GM12878 (cell line): ENCODE measurements at regions not wholly inside any gene's neighbourhood (a gene's known extent, or its start where the extent isn't known, plus 50 kb on each side); places are given as distances from the start of the nearest gene placed in this dataset.

Experiments
- CBX3 ChIP-seq: fragments of 200-600 bp; sonication (generic); IDR thresholded peaks from 2 replicates; pipeline ENCODE4 v1.6.1; 2016; ENCODE audit warnings: low read depth, borderline replicate concordance
- DPF2 ChIP-seq: fragments of 450-650 bp; IDR thresholded peaks from 2 replicates; pipeline ENCODE4 v1.6.1; 2017; ENCODE audit warnings: mild to moderate bottlenecking
- FOS ChIP-seq: IDR thresholded peaks from 3 replicates; pipeline ENCODE4 v1.6.1; 2011; ENCODE audit warnings: borderline replicate concordance; ENCODE audit not compliant: insufficient read length; ENCODE audit errors: extremely low read depth
- RFX5 ChIP-seq: IDR thresholded peaks from 2 replicates; pipeline ENCODE4 v1.6.1; 2011; ENCODE audit warnings: low read depth, low read length, improper control_type of control experiment
- STAT1 ChIP-seq: fragments of 450-650 bp; conservative IDR thresholded peaks from 2 replicates; pipeline ENCODE4 v1.6.1; 2014; ENCODE audit warnings: antibody characterized with exemption, mild to moderate bottlenecking
- STAT3 ChIP-seq: IDR thresholded peaks from 2 replicates; pipeline ENCODE4 v1.6.1; 2011; ENCODE audit warnings: low read depth, low read length, improper control_type of control experiment
- YY1 ChIP-seq: IDR thresholded peaks from 2 replicates; pipeline ENCODE4 v1.6.1; 2011; ENCODE audit warnings: low read depth, mild to moderate bottlenecking, low read length
- ZNF24 ChIP-seq: fragments of 450-650 bp; IDR thresholded peaks from 2 replicates; pipeline ENCODE4 v1.6.1; 2017; ENCODE audit warnings: antibody characterized with exemption, mild to moderate bottlenecking
- ZZZ3 ChIP-seq: IDR thresholded peaks from 2 replicates; pipeline ENCODE4 v1.6.1; 2011; ENCODE audit warnings: low read depth; ENCODE audit not compliant: control insufficient read depth, insufficient read length
- TF ChIP-seq, protein P1 (sequence below): fragments of 450-650 bp; IDR thresholded peaks from 2 replicates; pipeline ENCODE4 v1.6.1; 2017; ENCODE audit warnings: antibody characterized with exemption, mild to moderate bottlenecking, moderate library complexity
- TF ChIP-seq, protein P2 (sequence below): IDR thresholded peaks from 2 replicates; pipeline ENCODE4 v1.6.1; 2011; ENCODE audit warnings: borderline replicate concordance, low read depth, mild to moderate bottlenecking, moderate library complexity, low read length; ENCODE audit not compliant: insufficient read depth, poor library complexity, severe bottlenecking
- TF ChIP-seq, protein P3 (sequence below): IDR thresholded peaks from 2 replicates; pipeline ENCODE4 v1.6.1; 2012; ENCODE audit warnings: low read depth, low read length, improper control_type of control experiment
- TF ChIP-seq, protein P4 (sequence below): IDR thresholded peaks from 2 replicates; pipeline ENCODE4 v1.6.1; 2011; ENCODE audit warnings: borderline replicate concordance, low read depth, mild to moderate bottlenecking, moderate library complexity, mixed read lengths, low read length; ENCODE audit not compliant: insufficient read depth; ENCODE audit errors: extremely low read length

DNA sequence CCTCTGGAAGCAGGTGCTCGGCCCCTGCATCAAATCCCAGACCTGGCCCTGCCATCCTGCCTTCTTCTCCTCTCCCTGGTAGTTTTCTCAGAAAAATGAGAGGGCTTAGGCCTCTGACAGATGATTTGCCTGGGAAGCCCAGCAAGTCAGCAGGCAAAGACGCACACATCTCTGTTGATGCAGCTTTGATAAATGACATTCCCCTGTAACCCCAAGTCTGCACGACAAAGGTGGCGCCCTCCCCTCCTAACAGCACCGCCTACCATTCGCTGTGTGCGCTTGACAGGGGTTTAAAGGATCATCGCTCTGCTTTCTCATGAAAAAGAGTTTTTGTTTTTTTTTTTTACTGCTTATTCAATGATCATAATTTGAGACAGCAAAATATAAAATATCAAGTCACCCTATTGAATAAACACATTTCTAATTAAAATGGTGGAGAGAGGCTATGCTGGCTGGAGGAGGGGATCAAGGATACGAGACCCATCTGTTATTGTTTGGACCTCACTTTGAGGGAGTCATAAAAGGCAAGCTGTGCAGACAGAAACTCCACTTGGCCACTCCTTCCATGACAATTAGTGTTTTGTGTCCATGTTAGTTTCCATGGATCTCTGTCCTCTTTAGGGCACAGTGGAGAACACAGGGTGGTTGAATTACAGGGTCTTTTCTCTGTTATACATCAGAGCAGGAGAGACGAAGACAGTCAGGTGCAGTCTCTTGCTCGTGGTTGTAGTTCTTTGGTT lies 126.1 kb downstream of the FGF9 start (continued):
- TF ChIP-seq, protein P1, sequence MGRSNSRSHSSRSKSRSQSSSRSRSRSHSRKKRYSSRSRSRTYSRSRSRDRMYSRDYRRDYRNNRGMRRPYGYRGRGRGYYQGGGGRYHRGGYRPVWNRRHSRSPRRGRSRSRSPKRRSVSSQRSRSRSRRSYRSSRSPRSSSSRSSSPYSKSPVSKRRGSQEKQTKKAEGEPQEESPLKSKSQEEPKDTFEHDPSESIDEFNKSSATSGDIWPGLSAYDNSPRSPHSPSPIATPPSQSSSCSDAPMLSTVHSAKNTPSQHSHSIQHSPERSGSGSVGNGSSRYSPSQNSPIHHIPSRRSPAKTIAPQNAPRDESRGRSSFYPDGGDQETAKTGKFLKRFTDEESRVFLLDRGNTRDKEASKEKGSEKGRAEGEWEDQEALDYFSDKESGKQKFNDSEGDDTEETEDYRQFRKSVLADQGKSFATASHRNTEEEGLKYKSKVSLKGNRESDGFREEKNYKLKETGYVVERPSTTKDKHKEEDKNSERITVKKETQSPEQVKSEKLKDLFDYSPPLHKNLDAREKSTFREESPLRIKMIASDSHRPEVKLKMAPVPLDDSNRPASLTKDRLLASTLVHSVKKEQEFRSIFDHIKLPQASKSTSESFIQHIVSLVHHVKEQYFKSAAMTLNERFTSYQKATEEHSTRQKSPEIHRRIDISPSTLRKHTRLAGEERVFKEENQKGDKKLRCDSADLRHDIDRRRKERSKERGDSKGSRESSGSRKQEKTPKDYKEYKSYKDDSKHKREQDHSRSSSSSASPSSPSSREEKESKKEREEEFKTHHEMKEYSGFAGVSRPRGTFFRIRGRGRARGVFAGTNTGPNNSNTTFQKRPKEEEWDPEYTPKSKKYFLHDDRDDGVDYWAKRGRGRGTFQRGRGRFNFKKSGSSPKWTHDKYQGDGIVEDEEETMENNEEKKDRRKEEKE = no peak
- TF ChIP-seq FOS = no peak
- no peak for TF ChIP-seq RFX5
- TF ChIP-seq YY1 = no peak
- TF ChIP-seq DPF2 = no peak
- TF ChIP-seq, protein P2, sequence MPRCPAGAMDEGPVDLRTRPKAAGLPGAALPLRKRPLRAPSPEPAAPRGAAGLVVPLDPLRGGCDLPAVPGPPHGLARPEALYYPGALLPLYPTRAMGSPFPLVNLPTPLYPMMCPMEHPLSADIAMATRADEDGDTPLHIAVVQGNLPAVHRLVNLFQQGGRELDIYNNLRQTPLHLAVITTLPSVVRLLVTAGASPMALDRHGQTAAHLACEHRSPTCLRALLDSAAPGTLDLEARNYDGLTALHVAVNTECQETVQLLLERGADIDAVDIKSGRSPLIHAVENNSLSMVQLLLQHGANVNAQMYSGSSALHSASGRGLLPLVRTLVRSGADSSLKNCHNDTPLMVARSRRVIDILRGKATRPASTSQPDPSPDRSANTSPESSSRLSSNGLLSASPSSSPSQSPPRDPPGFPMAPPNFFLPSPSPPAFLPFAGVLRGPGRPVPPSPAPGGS = no peak
- no peak for TF ChIP-seq STAT3
- no peak for TF ChIP-seq CBX3
- TF ChIP-seq, protein P3, sequence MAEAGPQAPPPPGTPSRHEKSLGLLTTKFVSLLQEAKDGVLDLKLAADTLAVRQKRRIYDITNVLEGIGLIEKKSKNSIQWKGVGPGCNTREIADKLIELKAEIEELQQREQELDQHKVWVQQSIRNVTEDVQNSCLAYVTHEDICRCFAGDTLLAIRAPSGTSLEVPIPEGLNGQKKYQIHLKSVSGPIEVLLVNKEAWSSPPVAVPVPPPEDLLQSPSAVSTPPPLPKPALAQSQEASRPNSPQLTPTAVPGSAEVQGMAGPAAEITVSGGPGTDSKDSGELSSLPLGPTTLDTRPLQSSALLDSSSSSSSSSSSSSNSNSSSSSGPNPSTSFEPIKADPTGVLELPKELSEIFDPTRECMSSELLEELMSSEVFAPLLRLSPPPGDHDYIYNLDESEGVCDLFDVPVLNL = no peak
- TF ChIP-seq, protein P4, sequence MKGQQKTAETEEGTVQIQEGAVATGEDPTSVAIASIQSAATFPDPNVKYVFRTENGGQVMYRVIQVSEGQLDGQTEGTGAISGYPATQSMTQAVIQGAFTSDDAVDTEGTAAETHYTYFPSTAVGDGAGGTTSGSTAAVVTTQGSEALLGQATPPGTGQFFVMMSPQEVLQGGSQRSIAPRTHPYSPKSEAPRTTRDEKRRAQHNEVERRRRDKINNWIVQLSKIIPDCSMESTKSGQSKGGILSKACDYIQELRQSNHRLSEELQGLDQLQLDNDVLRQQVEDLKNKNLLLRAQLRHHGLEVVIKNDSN = no peak
- no peak for TF ChIP-seq ZZZ3
- TF ChIP-seq STAT1 = no peak
- TF ChIP-seq ZNF24 = no peak
- TF ChIP-seq, all 136 proteins: peak for 0
